WTC11 (cell line): ENCODE measurements at regions not wholly inside any gene's neighbourhood (a gene's known extent, or its start where the extent isn't known, plus 50 kb on each side); places are given as distances from the start of the nearest gene placed in this dataset.

Source experiments
- ATAC-seq: fragments of 200-7000 bp; cut with Tn5 transposase; 2 replicates; pipeline ENCODE4 v1.10.0; 2021; ENCODE audit warnings: mild to moderate bottlenecking, moderate library complexity
- CTCF ChIA-PET: fragments of 300-600 bp; sonication (Branson Sonifier 250); formaldehyde crosslinking; loops from one replicate; lab custom pipeline; 2021; ENCODE audit warnings: antibody characterized with exemption; lab: Charles Lee
- POLR2A ChIA-PET: fragments of 350-600 bp; sonication (Branson Sonifier 250); formaldehyde crosslinking; loops from one replicate; lab custom pipeline; 2021; ENCODE audit warnings: antibody characterized with exemption; lab: Charles Lee
- DNase-seq: peaks from one replicate; pipeline ENCODE4 v3.0.0; 2021; ENCODE audit warnings: low spot score
- H3K27ac Mint-ChIP-seq: 2 replicates; pipeline ENCODE4 v1.8.0; 2021; ENCODE audit warnings: mixed read lengths
- H3K27me3 Mint-ChIP-seq: 2 replicates; pipeline ENCODE4 v1.8.0; 2021; ENCODE audit warnings: low read depth, mild to moderate bottlenecking, moderate library complexity, mixed read lengths
- H3K36me3 Mint-ChIP-seq: 2 replicates; pipeline ENCODE4 v1.8.0; 2021; ENCODE audit warnings: mixed read lengths
- H3K4me1 Mint-ChIP-seq: 2 replicates; pipeline ENCODE4 v1.8.0; 2022; ENCODE audit warnings: mixed read lengths
- H3K4me3 Mint-ChIP-seq: 2 replicates; pipeline ENCODE4 v1.8.0; 2021; ENCODE audit warnings: mild to moderate bottlenecking, moderate library complexity, mixed read lengths
- H3K9me3 Mint-ChIP-seq: 2 replicates; pipeline ENCODE4 v1.8.0; 2021; ENCODE audit warnings: mixed read lengths
- FOXJ3 ChIP-seq: sonication (generic); formaldehyde crosslinking; IDR thresholded peaks from 2 replicates; pipeline ENCODE4 v1.9.0; 2021; ENCODE audit warnings: missing genetic modification reagents, mild to moderate bottlenecking, borderline replicate concordance
- FOXP1 ChIP-seq: sonication (generic); formaldehyde crosslinking; IDR thresholded peaks from 2 replicates; pipeline ENCODE4 v1.8.0; 2022; ENCODE audit warnings: missing genetic modification reagents, mild to moderate bottlenecking, moderate library complexity, borderline replicate concordance
- GRHL2 ChIP-seq: fragments of 250-450 bp; sonication (Bioruptor Pico); IDR thresholded peaks from 2 replicates; pipeline ENCODE4 v1.8.0; 2022; ENCODE audit warnings: mild to moderate bottlenecking, moderate library complexity; ENCODE audit not compliant: insufficient replicate concordance, severe bottlenecking
- IRF2 ChIP-seq: sonication (generic); formaldehyde crosslinking; IDR thresholded peaks from 2 replicates; pipeline ENCODE4 v1.8.0; 2022; ENCODE audit warnings: low read depth, missing genetic modification reagents, borderline replicate concordance
- MXD4 ChIP-seq: fragments of 250-450 bp; sonication (Bioruptor Pico); IDR thresholded peaks from 2 replicates; pipeline ENCODE4 v1.8.0; 2021; ENCODE audit warnings: mild to moderate bottlenecking, moderate library complexity, borderline replicate concordance
- NR2C2 ChIP-seq: sonication (generic); formaldehyde crosslinking; IDR thresholded peaks from 2 replicates; pipeline ENCODE4 v1.8.0; 2022; ENCODE audit warnings: mild to moderate bottlenecking, missing genetic modification reagents
- OVOL2 ChIP-seq: fragments of 250-450 bp; sonication (Bioruptor Pico); IDR thresholded peaks from 2 replicates; pipeline ENCODE4 v1.9.0; 2021; ENCODE audit warnings: mild to moderate bottlenecking, borderline replicate concordance
- PRDM15 ChIP-seq: sonication (generic); formaldehyde crosslinking; IDR thresholded peaks from 2 replicates; pipeline ENCODE4 v1.8.0; 2022; ENCODE audit warnings: missing genetic modification reagents
- SMAD4 ChIP-seq: sonication (generic); formaldehyde crosslinking; IDR thresholded peaks from 2 replicates; pipeline ENCODE4 v1.8.0; 2022; ENCODE audit warnings: mild to moderate bottlenecking, missing genetic modification reagents
- TCF7 ChIP-seq: sonication (generic); formaldehyde crosslinking; IDR thresholded peaks from 2 replicates; pipeline ENCODE4 v1.8.0; 2022; ENCODE audit warnings: mild to moderate bottlenecking, low read depth, missing genetic modification reagents, moderate library complexity
- ZNF138 ChIP-seq: sonication (generic); formaldehyde crosslinking; conservative IDR thresholded peaks from 2 replicates; pipeline ENCODE4 v1.8.1; 2022; ENCODE audit warnings: mild to moderate bottlenecking, moderate library complexity, missing genetic modification reagents
- ZNF232 ChIP-seq: sonication (generic); formaldehyde crosslinking; IDR thresholded peaks from 2 replicates; pipeline ENCODE4 v1.8.0; 2022; ENCODE audit warnings: mild to moderate bottlenecking, missing genetic modification reagents
- ZNF317 ChIP-seq: sonication (generic); formaldehyde crosslinking; IDR thresholded peaks from 2 replicates; pipeline ENCODE4 v1.8.1; 2023; ENCODE audit warnings: low read depth, mild to moderate bottlenecking, moderate library complexity, missing genetic modification reagents, borderline replicate concordance
- ZNF532 ChIP-seq: fragments of 250-450 bp; sonication (Bioruptor Pico); IDR thresholded peaks from 2 replicates; pipeline ENCODE4 v1.9.0; 2021; ENCODE audit warnings: mild to moderate bottlenecking, borderline replicate concordance
- TF ChIP-seq, protein P1 (sequence below): fragments of 250-450 bp; sonication (Bioruptor Pico); IDR thresholded peaks from 2 replicates; pipeline ENCODE4 v1.9.0; 2021; ENCODE audit warnings: mild to moderate bottlenecking
- TF ChIP-seq, protein P2 (sequence below): fragments of 250-450 bp; sonication (Bioruptor Pico); IDR thresholded peaks from 2 replicates; pipeline ENCODE4 v2.1.2; 2022; ENCODE audit warnings: mild to moderate bottlenecking, moderate library complexity
- TF ChIP-seq, protein P3 (sequence below): sonication (generic); formaldehyde crosslinking; IDR thresholded peaks from 2 replicates; pipeline ENCODE4 v1.8.0; 2023; ENCODE audit warnings: missing genetic modification reagents, mild to moderate bottlenecking, borderline replicate concordance
- TF ChIP-seq, protein P4 (sequence below): sonication (generic); formaldehyde crosslinking; IDR thresholded peaks from 2 replicates; pipeline ENCODE4 v1.8.1; 2023; ENCODE audit warnings: mild to moderate bottlenecking, missing genetic modification reagents, borderline replicate concordance

GRCh38 chr7:35415411-35415822 is 161.5 kb upstream of the TBX20 start (continued):
- TF ChIP-seq ZNF532 (CRISPR knock-in tag): no peak
- no peak for TF ChIP-seq TCF7 (CRISPR knock-in tag)
- TF ChIP-seq GRHL2 (CRISPR knock-in tag): no peak
- TF ChIP-seq ZNF232 (CRISPR knock-in tag): no peak

DNA sequence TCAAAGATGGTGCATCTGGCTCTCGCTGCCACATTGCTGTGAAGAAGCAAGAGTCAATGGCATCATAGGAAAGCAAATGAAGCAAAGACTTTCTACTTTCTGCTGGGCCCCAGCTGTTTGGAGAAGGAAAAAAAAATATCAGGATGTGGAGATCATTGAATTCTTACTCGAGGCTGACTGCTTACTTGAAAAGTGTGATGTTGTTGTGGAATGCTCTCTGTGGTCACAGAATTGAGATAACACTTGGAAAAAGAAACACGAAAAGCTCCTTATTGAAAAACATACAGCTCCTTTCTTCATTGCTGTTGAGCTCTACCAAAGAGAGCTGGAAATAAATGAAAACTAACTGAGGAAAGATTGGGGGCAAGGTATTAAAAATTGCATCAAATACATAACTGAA is 157.4 kb upstream of the TBX20 start:
- Mint-ChIP-seq H3K27ac (no peak overlapping the region), H3K4me3 (no peak overlapping the region), H3K27me3 (peaks cover 7% of the 10 kb centered on the region), H3K9me3 (no peaks in the 10 kb centered on the region), H3K4me1 (no peaks in the 10 kb centered on the region), H3K36me3 (no peaks in the 10 kb centered on the region)
- ChIA-PET POLR2A (no interaction called here), CTCF (no interaction called here)
- no peak for ATAC-seq
- no peak for DNase-seq
- TF ChIP-seq NR2C2: no peak
- TF ChIP-seq OVOL2 (CRISPR knock-in tag): no peak
- TF ChIP-seq IRF2 (CRISPR knock-in tag): no peak
- no peak for TF ChIP-seq PRDM15 (CRISPR knock-in tag)
- TF ChIP-seq FOXJ3 (CRISPR knock-in tag): no peak
- TF ChIP-seq, protein P1, sequence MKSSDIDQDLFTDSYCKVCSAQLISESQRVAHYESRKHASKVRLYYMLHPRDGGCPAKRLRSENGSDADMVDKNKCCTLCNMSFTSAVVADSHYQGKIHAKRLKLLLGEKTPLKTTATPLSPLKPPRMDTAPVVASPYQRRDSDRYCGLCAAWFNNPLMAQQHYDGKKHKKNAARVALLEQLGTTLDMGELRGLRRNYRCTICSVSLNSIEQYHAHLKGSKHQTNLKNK: no peak
- TF ChIP-seq MXD4 (CRISPR knock-in tag): no peak
- TF ChIP-seq ZNF317 (CRISPR knock-in tag): no peak
- TF ChIP-seq FOXP1 (CRISPR knock-in tag): no peak
- TF ChIP-seq, protein P2, sequence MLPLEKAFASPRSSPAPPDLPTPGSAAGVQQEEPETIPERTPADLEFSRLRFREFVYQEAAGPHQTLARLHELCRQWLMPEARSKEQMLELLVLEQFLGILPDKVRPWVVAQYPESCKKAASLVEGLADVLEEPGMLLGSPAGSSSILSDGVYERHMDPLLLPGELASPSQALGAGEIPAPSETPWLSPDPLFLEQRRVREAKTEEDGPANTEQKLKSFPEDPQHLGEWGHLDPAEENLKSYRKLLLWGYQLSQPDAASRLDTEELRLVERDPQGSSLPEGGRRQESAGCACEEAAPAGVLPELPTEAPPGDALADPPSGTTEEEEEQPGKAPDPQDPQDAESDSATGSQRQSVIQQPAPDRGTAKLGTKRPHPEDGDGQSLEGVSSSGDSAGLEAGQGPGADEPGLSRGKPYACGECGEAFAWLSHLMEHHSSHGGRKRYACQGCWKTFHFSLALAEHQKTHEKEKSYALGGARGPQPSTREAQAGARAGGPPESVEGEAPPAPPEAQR (CRISPR knock-in tag): no peak
- TF ChIP-seq, protein P3, sequence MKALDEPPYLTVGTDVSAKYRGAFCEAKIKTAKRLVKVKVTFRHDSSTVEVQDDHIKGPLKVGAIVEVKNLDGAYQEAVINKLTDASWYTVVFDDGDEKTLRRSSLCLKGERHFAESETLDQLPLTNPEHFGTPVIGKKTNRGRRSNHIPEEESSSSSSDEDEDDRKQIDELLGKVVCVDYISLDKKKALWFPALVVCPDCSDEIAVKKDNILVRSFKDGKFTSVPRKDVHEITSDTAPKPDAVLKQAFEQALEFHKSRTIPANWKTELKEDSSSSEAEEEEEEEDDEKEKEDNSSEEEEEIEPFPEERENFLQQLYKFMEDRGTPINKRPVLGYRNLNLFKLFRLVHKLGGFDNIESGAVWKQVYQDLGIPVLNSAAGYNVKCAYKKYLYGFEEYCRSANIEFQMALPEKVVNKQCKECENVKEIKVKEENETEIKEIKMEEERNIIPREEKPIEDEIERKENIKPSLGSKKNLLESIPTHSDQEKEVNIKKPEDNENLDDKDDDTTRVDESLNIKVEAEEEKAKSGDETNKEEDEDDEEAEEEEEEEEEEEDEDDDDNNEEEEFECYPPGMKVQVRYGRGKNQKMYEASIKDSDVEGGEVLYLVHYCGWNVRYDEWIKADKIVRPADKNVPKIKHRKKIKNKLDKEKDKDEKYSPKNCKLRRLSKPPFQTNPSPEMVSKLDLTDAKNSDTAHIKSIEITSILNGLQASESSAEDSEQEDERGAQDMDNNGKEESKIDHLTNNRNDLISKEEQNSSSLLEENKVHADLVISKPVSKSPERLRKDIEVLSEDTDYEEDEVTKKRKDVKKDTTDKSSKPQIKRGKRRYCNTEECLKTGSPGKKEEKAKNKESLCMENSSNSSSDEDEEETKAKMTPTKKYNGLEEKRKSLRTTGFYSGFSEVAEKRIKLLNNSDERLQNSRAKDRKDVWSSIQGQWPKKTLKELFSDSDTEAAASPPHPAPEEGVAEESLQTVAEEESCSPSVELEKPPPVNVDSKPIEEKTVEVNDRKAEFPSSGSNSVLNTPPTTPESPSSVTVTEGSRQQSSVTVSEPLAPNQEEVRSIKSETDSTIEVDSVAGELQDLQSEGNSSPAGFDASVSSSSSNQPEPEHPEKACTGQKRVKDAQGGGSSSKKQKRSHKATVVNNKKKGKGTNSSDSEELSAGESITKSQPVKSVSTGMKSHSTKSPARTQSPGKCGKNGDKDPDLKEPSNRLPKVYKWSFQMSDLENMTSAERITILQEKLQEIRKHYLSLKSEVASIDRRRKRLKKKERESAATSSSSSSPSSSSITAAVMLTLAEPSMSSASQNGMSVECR (CRISPR knock-in tag): no peak
- TF ChIP-seq ZNF138 (CRISPR knock-in tag): no peak
- TF ChIP-seq, protein P4, sequence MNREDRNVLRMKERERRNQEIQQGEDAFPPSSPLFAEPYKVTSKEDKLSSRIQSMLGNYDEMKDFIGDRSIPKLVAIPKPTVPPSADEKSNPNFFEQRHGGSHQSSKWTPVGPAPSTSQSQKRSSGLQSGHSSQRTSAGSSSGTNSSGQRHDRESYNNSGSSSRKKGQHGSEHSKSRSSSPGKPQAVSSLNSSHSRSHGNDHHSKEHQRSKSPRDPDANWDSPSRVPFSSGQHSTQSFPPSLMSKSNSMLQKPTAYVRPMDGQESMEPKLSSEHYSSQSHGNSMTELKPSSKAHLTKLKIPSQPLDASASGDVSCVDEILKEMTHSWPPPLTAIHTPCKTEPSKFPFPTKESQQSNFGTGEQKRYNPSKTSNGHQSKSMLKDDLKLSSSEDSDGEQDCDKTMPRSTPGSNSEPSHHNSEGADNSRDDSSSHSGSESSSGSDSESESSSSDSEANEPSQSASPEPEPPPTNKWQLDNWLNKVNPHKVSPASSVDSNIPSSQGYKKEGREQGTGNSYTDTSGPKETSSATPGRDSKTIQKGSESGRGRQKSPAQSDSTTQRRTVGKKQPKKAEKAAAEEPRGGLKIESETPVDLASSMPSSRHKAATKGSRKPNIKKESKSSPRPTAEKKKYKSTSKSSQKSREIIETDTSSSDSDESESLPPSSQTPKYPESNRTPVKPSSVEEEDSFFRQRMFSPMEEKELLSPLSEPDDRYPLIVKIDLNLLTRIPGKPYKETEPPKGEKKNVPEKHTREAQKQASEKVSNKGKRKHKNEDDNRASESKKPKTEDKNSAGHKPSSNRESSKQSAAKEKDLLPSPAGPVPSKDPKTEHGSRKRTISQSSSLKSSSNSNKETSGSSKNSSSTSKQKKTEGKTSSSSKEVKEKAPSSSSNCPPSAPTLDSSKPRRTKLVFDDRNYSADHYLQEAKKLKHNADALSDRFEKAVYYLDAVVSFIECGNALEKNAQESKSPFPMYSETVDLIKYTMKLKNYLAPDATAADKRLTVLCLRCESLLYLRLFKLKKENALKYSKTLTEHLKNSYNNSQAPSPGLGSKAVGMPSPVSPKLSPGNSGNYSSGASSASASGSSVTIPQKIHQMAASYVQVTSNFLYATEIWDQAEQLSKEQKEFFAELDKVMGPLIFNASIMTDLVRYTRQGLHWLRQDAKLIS (CRISPR knock-in tag): no peak
- no peak for TF ChIP-seq SMAD4 (CRISPR knock-in tag)
